ENCODE measurements at regions not wholly inside any gene's neighbourhood (a gene's known extent, or its start where the extent isn't known, plus 50 kb on each side); places are given as distances from the start of the nearest gene placed in this dataset.

DNA sequence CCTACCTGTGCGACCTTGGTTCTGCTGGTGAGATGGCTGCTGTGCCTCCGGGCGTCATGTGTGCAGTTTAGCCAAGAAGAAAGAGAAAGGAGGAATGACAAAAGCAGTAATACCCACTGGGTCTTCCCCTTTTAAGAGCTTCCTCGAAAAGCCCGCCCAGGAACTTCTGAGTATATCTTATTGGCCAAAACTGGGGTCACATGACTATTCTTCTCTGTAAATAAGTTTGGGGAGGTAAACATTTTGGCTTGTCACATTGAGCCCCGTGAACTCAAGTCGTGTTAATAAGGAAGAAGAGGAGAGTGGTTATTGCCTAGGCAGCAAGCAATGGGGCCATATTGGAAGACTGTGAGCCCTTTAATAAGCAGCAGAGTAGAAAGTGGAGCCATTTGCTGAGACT, 130.4 kb upstream of the ECI2 start:
- no peak overlapping the region for H3K4me3 Mint-ChIP-seq
- no peak overlapping the region for H3K27ac Mint-ChIP-seq
- H3K27ac ChIP-seq (ENCODE audit: low read depth, low read length), result no peak overlapping the region
- H3K9ac ChIP-seq (ENCODE audit: extremely low read depth, low read length, poor library complexity, severe bottlenecking), result no peak overlapping the region
- H3K36me3 Mint-ChIP-seq (ENCODE audit: low read depth), result no peaks in the 10 kb centered on the region
- no peak overlapping the region for H3K4me3 ChIP-seq (ENCODE audit: low read length)
- no peaks in the 10 kb centered on the region for H3K36me3 ChIP-seq (ENCODE audit: control insufficient read depth, insufficient read depth, low read length)
- no peaks in the 10 kb centered on the region for H3K27me3 Mint-ChIP-seq (ENCODE audit: insufficient read depth)
- no peaks in the 10 kb centered on the region for H3K4me1 ChIP-seq (ENCODE audit: control insufficient read depth, insufficient read depth, low read length)
- no peaks in the 10 kb centered on the region for H3K9me3 ChIP-seq (ENCODE audit: control insufficient read depth, low read length)
- no peak for TF ChIP-seq CTCF (conservative IDR thresholded peaks at IDR 0.05)
- no peak for DNase-seq
- no peaks in the 10 kb centered on the region for H3K9me3 Mint-ChIP-seq
- no peaks in the 10 kb centered on the region for H3K27me3 ChIP-seq (ENCODE audit: control insufficient read depth, insufficient read depth, low read length, poor library complexity, severe bottlenecking)
- WGBS, 2 experiments (ENCODE audit: insufficient coverage in 1 of 2, insufficient read length in 1 of 2), result 92 to 93% methylated on average over 7 of the region's 7 CpGs
- no peaks in the 10 kb centered on the region for H3K4me1 Mint-ChIP-seq

- no peaks in the 10 kb centered on the region for H3K36me3 ChIP-seq (ENCODE audit: control insufficient read depth, insufficient read depth, low read length)
- Mint-ChIP-seq H3K9me3 (no peaks in the 10 kb centered on the region), H3K27me3 (ENCODE audit: insufficient read depth) (no peaks in the 10 kb centered on the region), H3K27ac (no peak overlapping the region), H3K4me3 (no peak overlapping the region), H3K36me3 (ENCODE audit: low read depth) (no peaks in the 10 kb centered on the region), H3K4me1 (no peaks in the 10 kb centered on the region)
- H3K4me3 ChIP-seq (ENCODE audit: low read length), result no peak overlapping the region
- no peaks in the 10 kb centered on the region for H3K9me3 ChIP-seq (ENCODE audit: control insufficient read depth, low read length)
- no peak for DNase-seq
- no peak overlapping the region for H3K27ac ChIP-seq (ENCODE audit: low read depth, low read length)
- no peaks in the 10 kb centered on the region for H3K4me1 ChIP-seq (ENCODE audit: control insufficient read depth, insufficient read depth, low read length)
- no peak overlapping the region for H3K9ac ChIP-seq (ENCODE audit: extremely low read depth, low read length, poor library complexity, severe bottlenecking)
- no peaks in the 10 kb centered on the region for H3K27me3 ChIP-seq (ENCODE audit: control insufficient read depth, insufficient read depth, low read length, poor library complexity, severe bottlenecking)
- no peak for TF ChIP-seq CTCF (conservative IDR thresholded peaks at IDR 0.05)
- 92 to 100% methylated on average over 1 of the region's 1 CpG for WGBS, 2 experiments (ENCODE audit: insufficient coverage in 1 of 2, insufficient read length in 1 of 2)
These were observed 129.2 kb upstream of the ECI2 start for GRCh38 chr6:4264601-4265000.

DNA sequence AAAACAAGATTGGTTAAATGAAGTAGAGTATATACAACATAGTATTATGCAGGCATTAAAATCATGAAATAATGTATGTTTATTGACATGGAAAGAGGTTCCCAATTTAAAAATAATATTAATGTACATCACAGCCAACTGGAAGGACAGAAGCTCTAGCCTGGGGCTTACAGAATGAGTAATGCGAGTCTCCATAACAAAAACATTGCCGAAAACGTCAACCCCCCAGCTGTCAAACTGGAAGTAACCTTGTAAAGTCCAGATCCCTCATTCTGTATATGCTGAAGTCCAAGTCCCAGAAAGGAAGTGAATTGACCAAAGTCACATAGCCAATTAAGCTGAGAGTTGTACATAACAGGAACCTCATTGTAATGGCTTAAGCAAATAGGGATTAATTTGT, 128.7 kb upstream of the ECI2 start:
- 84 to 100% methylated on average over 1 to 3 of the region's 3 CpGs for WGBS, 2 experiments (ENCODE audit: insufficient coverage in 1 of 2, insufficient read length in 1 of 2)

More for the DNA sequence above, 128.7 kb upstream of the ECI2 start:
- Histone ChIP-seq H3K27me3 (ENCODE audit: control insufficient read depth, insufficient read depth, low read length, poor library complexity, severe bottlenecking) (no peaks in the 10 kb centered on the region), H3K36me3 (ENCODE audit: control insufficient read depth, insufficient read depth, low read length) (no peaks in the 10 kb centered on the region), H3K4me1 (ENCODE audit: control insufficient read depth, insufficient read depth, low read length) (no peaks in the 10 kb centered on the region), H3K9ac (ENCODE audit: extremely low read depth, low read length, poor library complexity, severe bottlenecking) (no peak overlapping the region), H3K27ac (ENCODE audit: low read depth, low read length) (no peak overlapping the region), H3K4me3 (ENCODE audit: low read length) (no peak overlapping the region), H3K9me3 (ENCODE audit: control insufficient read depth, low read length) (no peaks in the 10 kb centered on the region)
- no peak for TF ChIP-seq CTCF (conservative IDR thresholded peaks at IDR 0.05)
- Mint-ChIP-seq H3K27me3 (ENCODE audit: insufficient read depth) (no peaks in the 10 kb centered on the region), H3K4me3 (no peak overlapping the region), H3K4me1 (no peaks in the 10 kb centered on the region), H3K9me3 (no peaks in the 10 kb centered on the region), H3K36me3 (ENCODE audit: low read depth) (no peaks in the 10 kb centered on the region), H3K27ac (no peak overlapping the region)
- no peak for DNase-seq

All from endodermal cell (in vitro differentiated cells).